ENCODE measurements at regions not wholly inside any gene's neighbourhood (a gene's known extent, or its start where the extent isn't known, plus 50 kb on each side); places are given as distances from the start of the nearest gene placed in this dataset.
"Not testable (repeated sequence)": the region's sequence is repeated elsewhere in the genome, so short reads cannot be mapped to it uniquely, and the experiment has no call there.

DNA sequence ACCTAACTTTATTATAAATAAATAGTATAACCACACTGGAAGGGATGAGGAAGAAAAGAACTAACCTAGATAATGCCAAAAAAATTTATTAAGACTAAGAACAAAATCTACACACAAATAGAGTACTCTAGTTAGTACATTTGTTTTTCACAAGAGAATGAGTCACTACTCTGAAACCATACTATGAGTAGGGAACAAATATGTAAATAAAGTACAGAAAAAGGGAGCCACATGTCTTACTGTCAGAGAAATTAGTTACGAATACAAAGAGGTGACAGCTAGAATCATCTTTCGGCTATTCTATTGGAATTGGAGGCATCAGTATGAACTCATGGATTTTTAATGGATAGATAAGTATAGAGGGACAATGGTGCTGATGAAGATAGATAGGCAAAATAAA is 150.5 kb downstream of the COPS8 start:
- TF ChIP-seq, protein P1, sequence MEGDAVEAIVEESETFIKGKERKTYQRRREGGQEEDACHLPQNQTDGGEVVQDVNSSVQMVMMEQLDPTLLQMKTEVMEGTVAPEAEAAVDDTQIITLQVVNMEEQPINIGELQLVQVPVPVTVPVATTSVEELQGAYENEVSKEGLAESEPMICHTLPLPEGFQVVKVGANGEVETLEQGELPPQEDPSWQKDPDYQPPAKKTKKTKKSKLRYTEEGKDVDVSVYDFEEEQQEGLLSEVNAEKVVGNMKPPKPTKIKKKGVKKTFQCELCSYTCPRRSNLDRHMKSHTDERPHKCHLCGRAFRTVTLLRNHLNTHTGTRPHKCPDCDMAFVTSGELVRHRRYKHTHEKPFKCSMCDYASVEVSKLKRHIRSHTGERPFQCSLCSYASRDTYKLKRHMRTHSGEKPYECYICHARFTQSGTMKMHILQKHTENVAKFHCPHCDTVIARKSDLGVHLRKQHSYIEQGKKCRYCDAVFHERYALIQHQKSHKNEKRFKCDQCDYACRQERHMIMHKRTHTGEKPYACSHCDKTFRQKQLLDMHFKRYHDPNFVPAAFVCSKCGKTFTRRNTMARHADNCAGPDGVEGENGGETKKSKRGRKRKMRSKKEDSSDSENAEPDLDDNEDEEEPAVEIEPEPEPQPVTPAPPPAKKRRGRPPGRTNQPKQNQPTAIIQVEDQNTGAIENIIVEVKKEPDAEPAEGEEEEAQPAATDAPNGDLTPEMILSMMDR (IDR thresholded peaks at IDR 0.05; ENCODE audit: low read depth, low read length, missing control alignments), result no peak
- no peak overlapping the region for H3K4me3 ChIP-seq (replicated peaks; ENCODE audit: low read depth, low read length)

DNA sequence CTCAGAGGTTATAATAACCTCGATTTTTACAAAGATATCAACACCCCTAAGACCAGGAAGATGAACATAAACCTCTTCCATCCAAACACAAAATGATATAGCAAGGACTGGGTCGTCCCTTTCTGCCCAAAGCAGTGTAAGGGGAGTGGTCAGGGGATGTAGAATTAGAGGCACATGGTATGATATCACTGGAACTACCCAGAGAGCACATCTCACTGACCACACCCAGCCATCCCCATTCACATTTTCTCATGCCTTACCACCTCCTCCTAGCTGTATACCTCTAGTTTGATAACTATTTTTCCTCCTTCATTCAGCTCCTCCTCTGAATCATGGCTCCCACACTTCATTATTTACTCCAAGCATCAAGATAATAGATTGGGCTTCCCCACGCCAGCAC is 152.6 kb downstream of the COPS8 start:
- TF ChIP-seq, protein P1 (IDR thresholded peaks at IDR 0.05; ENCODE audit: low read depth, low read length, missing control alignments), result no peak
- no peak overlapping the region for H3K4me3 ChIP-seq (replicated peaks; ENCODE audit: low read depth, low read length)
- DNase-seq (ENCODE audit: extremely low read depth, low read depth), result no peak

More for the DNA sequence above, 150.5 kb downstream of the COPS8 start:
- no peak for DNase-seq (ENCODE audit: extremely low read depth, low read depth)

DNA sequence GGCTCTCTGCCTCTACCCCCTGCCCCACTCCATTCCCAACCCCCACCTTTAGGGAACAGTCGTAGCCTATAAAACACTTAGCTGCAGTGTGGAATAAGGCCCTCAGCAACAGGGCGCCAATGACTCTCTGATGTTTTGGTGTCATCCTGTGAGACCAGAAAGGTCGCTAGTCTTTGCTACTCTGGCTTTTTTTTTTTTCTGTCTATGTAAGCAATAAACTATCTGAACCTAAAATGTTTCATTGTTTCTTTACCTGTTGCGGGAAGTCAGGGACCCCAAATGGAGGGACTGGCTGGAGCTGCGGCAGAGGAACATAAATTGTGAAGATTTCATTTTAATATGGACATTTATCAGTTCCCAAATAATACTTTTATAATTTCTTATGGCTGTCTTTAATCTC is 154.6 kb downstream of the COPS8 start:
- no peak for DNase-seq (ENCODE audit: extremely low read depth, low read depth)
- H3K4me3 ChIP-seq (replicated peaks; ENCODE audit: low read depth, low read length), result no peak overlapping the region
- TF ChIP-seq, protein P1 (IDR thresholded peaks at IDR 0.05; ENCODE audit: low read depth, low read length, missing control alignments), result no peak

DNA sequence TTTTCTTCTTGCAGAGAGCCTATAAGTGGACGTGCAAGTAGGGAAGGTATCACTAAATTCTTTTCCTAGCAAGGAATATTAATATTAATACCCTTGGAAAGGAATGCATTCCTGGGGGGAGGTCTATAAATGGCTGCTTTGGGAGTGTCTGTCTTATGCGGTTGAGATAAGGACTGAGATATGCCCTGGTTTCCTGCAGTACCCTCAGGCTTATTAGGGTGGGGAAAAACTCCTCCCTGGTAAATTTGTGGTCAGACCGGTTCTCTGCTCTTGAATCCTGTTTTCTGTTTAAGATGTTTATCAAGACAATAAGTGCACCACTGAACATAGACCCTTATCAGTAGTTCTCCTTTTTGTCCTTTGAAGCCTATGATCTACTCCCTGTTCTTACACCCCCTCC is 155.2 kb downstream of the COPS8 start:
- DNase-seq (ENCODE audit: extremely low read depth, low read depth); H3K4me3 ChIP-seq (replicated peaks; ENCODE audit: low read depth, low read length): not testable (repeated sequence)

DNA sequence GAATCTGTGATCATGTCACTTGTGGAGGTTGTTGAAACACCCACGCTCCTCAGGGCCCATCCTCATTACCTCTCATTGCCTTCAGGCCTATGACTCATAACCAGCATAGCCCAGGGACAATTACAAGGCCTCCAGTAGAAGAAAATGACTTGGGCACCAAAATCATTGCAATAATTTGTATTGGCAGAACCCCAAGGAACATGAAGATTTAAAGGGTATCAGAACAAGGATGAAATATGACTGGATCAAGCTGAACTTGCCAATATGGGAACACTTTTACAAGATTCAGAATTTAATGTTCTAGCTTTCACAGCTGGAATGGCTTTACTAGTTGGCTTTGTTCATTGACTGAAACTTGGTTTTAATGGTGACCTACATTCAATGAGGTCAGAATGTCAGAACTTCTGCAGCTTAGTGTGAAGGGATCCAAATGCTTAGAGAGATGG is 156.4 kb downstream of the COPS8 start:
- H3K4me3 ChIP-seq (replicated peaks; ENCODE audit: low read depth, low read length), result no peak overlapping the region
- TF ChIP-seq, protein P1 (IDR thresholded peaks at IDR 0.05; ENCODE audit: low read depth, low read length, missing control alignments), result no peak
- no peak for DNase-seq (ENCODE audit: extremely low read depth, low read depth)

DNA sequence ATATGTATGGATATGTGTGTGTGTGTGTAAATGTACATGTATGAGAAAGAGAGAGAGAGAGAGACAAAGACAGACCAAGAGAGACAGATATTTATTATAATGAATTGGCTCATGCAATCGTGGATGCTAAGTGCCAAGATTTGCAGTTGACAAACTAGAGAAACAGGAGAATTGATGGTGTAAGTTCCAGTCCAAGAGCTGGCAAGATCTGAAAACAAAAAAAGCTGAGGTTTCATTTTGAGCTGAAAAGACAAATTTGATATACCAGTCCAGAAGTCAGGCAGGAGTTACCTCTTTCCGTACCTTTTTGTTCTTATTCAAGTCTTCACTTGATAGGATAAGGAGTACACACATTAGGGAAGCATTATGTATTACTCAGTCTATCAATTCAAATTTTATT is 157.8 kb downstream of the COPS8 start:
- H3K4me3 ChIP-seq (replicated peaks; ENCODE audit: low read depth, low read length), result no peak overlapping the region
- no peak for DNase-seq (ENCODE audit: extremely low read depth, low read depth)
- TF ChIP-seq, protein P1 (IDR thresholded peaks at IDR 0.05; ENCODE audit: low read depth, low read length, missing control alignments), result no peak

DNA sequence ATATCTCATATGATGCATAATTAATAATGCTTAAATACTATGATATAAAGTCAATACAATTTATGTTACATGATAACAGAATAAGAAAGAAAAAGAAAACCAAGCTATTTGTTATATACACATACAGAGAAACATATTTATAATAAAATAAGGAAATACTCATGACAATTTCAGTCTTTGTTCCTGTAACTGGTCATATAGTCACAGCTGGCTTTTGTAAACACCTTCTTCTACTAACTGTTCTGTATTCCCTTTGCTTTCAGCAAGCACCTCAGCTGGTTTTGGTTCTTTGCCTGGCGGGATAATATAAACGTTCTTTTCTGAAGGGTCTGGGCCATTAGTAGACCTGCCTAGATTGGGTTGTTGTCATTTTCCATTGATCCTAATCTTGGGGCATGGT is 158.5 kb downstream of the COPS8 start:
- TF ChIP-seq, protein P1 (IDR thresholded peaks at IDR 0.05; ENCODE audit: low read depth, low read length, missing control alignments), result no peak

More for the DNA sequence above, 158.5 kb downstream of the COPS8 start:
- DNase-seq (ENCODE audit: extremely low read depth, low read depth), result no peak
- H3K4me3 ChIP-seq (replicated peaks; ENCODE audit: low read depth, low read length), result no peak overlapping the region

Data from HFF-Myc (cell line).